HG03025 (cell line): ENCODE measurements at regions not wholly inside any gene's neighbourhood (a gene's known extent, or its start where the extent isn't known, plus 50 kb on each side); places are given as distances from the start of the nearest gene placed in this dataset.
"Not testable (repeated sequence)": the region's sequence is repeated elsewhere in the genome, so short reads cannot be mapped to it uniquely, and the experiment has no call there.

Experiments used
- ATAC-seq: cut with Tn5 transposase; IDR thresholded peaks from one replicate; pipeline ENCODE4 v1.9.1; 2021; ENCODE audit warnings: mild to moderate bottlenecking, moderate library complexity; ENCODE audit not compliant: unreplicated experiment, low FRiP score

DNA sequence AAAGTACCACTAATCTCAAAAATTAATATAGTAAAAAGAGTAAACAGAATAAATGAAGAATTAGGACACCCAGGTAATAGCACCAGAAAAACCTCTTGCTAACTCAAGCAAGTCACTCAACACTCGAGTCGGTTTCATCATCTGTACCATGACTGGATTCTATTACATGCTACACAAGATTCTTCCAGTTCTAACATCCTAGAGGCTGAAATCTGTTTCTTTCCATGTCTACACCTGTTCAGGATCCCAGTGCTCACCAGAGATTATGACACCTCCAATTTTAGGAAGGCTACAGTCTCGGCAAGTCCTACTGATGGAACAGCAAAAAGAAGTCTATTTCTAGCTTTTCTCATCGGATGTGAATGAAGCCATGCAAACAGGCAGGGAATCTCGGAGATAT lies 95.3 kb upstream of the ANK3 start:
- ATAC-seq: no peak

DNA sequence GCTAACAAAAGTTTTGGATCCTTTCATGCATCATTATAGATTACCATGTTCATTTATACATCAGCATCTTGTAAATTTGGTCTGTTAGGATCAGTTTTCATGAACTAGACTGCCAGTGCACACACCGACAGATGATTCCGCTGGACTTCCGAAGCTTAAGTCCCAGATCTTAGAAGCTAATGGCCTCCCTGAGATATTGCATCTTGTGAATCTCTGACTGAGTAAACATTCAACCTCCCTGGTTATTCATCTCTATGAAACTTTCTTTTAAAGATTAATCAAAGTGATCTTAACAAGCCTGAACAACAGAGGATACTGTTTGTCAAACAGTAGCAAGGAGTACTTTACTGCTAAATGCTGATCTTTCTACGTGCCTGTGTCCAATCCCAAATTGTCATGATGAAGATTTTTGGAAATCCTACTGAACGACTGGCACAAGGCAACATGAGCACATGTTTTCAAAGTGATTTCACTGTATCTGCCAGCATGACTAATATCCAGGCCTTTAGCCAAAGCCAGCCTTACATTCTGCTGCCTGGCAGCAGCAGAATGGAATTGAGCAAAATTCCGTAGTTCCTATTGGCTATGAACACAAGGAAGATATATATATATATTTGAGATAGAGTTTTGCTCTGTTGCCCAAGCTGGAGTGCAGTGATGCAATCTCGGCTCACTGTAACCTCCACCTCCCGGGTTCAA lies 91.3 kb upstream of the ANK3 start:
- ATAC-seq: no peak

- ATAC-seq: no peak
Measured at GRCh38 chr10:60479305-60480020, 89.8 kb upstream of the ANK3 start.

DNA sequence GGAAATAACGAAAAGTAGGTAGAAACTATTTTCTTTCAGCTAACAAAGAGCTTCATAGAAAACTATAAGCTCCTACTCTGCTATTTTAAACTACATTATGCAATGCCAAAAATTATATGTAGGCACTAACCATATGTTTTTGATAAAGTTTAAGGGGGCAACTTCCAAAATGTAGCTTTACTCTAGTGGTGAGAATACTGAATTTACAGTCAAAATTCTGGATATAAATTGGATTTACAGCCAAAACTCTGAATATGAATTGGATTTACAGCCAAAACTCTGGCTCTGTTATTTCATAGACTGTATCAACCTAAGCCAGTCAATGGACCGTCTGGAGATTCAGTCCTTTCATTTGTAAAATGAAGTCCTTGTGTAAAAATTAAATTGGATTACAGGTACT lies 86.8 kb upstream of the ANK3 start:
- ATAC-seq: no peak

DNA sequence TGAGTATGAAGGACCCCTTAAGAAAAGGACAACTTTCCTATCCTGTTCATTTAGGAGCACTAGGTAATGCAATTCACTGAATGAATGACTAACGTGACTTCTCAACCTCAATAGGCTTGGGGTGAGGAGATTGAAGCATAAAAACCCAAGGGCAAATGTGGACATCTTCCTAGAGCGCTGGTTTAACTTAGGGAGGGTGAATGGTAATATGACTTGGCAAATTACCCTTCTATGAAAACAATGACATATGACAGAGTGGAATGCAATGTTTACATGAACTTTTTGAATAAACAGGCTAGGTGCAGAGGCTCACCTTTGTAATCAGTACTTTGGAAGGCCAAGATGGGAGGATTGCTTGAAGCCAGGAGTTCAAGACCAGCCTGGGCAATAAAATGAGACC lies 83.9 kb upstream of the ANK3 start:
- ATAC-seq: no peak

DNA sequence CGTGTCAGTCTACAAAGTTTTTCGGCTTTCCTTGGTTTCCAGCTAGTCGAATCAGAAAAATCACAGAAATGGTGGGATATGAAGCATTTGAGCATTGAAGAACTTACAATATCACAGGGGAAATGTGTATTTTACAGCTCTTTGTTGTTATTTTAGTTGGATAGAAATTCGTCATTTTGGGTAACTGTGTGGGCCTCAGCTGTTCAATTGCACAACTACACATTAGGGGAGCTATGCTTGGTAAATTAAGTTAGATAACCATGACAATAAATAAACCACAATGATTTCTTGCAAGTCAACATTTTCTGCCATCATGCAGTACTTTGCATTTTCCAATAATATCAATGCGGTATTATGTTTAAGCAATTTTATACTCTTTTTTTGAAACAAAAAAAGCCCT lies 80.4 kb upstream of the ANK3 start:
- ATAC-seq: no peak

GRCh38 chr10:60469147-60469546 lies 79.5 kb upstream of the ANK3 start:
- not testable (repeated sequence) for ATAC-seq

GRCh38 chr10:60467202-60467546 lies 77.5 kb upstream of the ANK3 start:
- no peak for ATAC-seq

DNA sequence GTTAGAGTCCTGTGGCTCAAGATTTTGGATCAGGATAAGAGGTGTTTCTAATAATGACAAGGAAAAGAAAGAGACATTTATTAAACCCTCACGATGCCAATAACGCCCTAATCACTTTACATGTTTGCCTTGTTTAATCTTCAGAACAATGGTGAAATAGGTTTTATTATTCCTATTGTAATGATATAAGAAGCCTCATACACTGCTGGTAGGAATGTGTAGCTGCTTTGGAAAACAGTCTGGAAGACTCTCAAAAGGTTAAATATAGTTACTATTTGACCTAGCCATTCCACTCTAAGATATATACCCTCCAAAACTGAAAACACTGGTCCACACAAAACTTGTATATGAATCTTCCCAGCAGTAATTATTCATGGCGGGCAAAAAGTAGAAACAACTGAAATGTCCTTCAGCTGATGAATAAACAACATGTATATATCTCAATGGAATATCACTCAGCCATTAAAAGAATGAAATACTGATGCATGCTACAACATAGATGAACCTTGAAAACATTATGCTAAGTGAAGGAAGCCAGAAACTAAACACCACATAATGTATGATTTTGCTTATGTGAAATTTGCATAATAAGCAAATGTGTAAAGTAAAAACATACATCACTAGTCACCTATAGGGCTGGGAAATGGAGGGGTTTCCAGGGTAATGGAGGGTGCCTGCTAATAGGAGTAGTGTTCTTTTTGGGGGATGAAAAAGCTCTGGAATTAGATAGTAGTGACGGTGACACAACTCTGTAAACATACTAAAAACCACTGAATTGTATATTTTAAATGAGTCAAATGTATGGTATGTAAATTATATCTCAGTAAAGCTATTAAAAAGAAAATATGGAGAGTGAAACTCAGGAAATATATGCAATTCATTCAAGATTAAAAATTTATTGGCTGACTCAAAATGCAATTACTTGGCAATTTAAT lies 76.9 kb upstream of the ANK3 start:
- no peak for ATAC-seq

DNA sequence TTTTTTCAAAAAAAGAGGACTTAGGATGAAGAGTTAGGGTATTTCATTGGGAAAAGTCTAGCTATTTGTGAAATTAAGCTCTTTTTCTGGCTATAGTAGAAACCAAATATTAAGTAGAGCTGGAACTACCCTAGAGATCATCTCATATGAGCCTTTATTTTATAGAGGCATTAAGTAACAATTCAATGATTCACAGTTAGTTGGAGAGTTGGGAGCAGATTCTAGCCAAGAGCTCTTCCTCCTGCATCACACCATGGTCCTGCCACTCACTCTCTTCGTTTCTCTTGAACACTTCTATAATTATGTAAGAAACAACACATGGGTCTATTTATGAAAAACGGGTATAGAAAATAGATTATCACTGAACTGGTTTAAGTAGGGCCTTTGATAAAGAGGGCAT lies 76.1 kb upstream of the ANK3 start:
- ATAC-seq: no peak

- ATAC-seq: no peak
Measured at GRCh38 chr10:60464659-60465058, 75.0 kb upstream of the ANK3 start.

DNA sequence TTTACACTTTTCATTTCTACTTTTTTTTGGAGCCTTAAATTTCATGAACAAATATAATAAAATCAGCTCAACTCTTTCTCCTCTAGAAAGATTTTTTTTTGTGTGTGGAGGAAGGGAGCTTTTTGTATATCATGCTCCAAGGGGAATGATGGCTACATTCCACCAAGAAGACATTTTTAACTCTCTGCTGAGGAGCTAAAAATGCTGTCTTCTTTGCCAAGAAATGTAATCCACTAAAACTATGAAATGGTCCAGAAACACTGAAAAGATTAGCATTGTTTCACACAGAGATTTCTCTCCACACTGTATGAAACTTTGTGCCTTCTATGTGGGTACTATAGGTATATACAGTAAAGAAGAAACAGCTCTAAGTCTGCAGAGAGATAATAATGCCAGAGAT lies 74.1 kb upstream of the ANK3 start:
- no peak for ATAC-seq

DNA sequence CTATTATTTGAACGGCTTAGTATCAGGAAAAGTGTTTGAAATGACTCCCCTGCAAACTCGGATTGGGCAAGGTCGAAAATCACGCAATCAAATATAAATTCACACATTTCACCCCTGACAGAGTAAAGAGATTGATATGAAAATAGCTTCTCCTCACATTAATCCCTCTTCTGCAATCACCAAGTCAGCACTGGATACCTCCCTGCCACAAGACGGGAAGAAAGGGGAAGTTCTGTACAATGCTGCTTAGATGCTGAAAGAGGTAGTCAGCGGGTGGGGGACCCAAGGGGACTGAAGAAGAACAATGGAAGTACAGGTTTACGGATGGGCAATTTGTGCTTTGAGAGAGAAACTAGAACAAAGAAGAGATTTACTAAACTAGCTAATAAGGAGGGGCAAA lies 72.0 kb upstream of the ANK3 start:
- ATAC-seq: no peak

- no peak for ATAC-seq
Measured at GRCh38 chr10:60459701-60460457, 70.2 kb upstream of the ANK3 start.

- no peak for ATAC-seq
Measured at GRCh38 chr10:60456053-60456452, 66.4 kb upstream of the ANK3 start.

DNA sequence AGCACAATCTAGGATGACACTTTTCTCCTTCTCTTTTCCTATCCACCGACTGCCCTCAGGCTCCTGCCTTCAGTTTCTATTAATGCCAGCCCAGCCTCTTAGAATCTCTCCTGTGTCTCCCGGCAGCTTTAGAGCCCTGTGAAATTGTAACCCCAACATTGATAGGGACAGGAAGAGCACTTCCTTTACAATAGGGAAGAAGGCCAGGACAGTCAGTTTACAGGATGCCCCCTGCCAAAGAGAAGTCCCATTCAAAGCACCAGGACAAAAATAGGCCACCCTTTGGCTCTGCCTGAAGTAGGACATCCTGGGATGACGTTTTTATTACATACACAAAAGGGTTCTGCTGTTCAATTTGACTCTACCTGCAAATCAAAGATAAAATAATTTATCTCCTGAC lies 64.7 kb upstream of the ANK3 start:
- no peak for ATAC-seq

DNA sequence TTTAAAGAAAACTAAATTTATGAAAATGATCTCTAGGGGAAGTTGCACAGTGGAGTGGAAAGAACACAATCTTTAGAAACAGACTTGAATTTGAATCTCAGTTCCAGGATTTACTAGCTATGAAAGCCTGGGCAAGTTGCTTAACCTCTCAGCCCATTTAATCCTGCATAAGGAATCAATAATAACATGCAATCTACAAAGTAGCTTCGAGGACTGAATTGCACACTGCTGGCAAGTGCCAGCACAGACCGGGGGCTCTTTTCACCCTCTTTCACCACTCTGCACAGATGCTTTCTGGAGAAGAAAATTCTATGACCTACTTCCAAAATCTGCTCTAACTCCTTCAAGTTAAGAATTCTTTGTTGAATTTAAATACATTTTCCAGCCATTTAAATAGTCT lies 63.4 kb upstream of the ANK3 start:
- ATAC-seq: no peak

DNA sequence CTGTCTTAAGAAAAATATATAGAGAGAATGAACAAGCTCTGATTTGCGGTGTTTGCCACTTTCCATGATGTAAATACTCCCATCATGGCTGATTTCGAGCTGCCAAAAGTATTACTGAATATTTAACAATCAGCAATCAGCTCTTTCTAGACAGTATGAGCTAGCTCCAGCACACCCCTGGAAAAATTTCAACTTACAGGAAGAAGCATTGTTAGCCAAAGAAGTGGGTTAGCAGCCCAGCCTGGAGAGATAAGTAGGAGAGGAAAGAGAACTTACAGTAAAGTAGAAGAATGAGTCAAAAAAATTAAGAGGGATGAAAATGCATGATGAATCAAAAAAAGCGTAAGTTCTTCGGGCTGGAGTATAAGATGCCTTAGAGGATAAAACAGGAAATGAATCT lies 60.6 kb upstream of the ANK3 start:
- ATAC-seq: no peak

DNA sequence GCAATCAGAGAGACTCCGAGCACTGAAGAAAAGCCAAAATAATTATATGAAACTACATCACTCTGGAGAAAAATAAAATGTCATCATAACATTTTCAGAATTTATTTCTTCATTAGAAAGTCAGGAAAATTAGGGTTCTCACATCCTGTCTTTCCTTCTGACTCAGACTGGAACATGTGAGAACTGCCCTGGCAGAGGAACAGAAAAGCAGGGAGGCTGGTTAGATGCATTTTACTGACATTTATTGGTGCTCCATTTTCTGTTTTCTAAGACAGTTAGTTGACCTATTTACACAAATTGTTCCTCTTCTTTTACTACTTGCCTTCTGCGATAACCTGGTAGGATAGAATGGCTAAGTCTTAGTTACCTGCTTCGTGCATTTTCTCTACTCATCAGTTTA lies 58.6 kb upstream of the ANK3 start:
- ATAC-seq: no peak

- no peak for ATAC-seq
Measured at GRCh38 chr10:60446851-60447250, 57.2 kb upstream of the ANK3 start.
